K562 (cell line): ENCODE measurements at regions not wholly inside any gene's neighbourhood (a gene's known extent, or its start where the extent isn't known, plus 50 kb on each side); places are given as distances from the start of the nearest gene placed in this dataset.

Source experiments
- ATAC-seq: fragments of 200-7000 bp; cut with Tn5 transposase; 3 replicates; pipeline ENCODE4 v1.9.1; 2020; ENCODE audit warnings: moderate library complexity
- BruUV-seq: library from RNA; stranded (reverse); fragments of 400-500 nt; replicated peaks from 2 replicates; lab custom pipeline; 2021; lab: Mats Ljungman, UMichigan
- CTCF ChIA-PET: fragments of 300-600 bp; formaldehyde crosslinking; extraction: SDS; loops from one replicate; lab custom pipeline; 2021; ENCODE audit warnings: low intra/inter-chr PET ratio; lab: Yijun Ruan, JAX
- POLR2A ChIA-PET: fragments of 300-600, 350-650 bp; sonication (Branson Sonifier 250); formaldehyde crosslinking; extraction: SDS; loops from one replicate; lab custom pipeline; 2021; ENCODE audit warnings: antibody characterized with exemption, inconsistent platforms; lab: Yijun Ruan, JAX
- DNase-seq, 4 experiments: peaks; one replicate each; pipeline versions ENCODE4 v3.0.0 to v3.0.0-alpha.2; 2011 to 2018; ENCODE audit warnings: low spot score in 3 of 4, mixed read lengths in 3 of 4; ENCODE audit errors: extremely low read depth in 1 of 4
- FAIRE-seq: peaks from 2 replicates; lab custom pipeline; 2011; peaks lifted over from hg19 to GRCh38; lab: Jason Lieb, UNC
- H2AFZ ChIP-seq: 2 replicates; pipeline ENCODE4 v1.6.0; 2011; ENCODE audit warnings: low read depth, low read length, control low read depth, inconsistent platforms
- H3K27ac ChIP-seq: fragments of 200-600 bp; 3 replicates; pipeline ENCODE4 v1.8.0; 2011; ENCODE audit warnings: low read depth, mild to moderate bottlenecking, control low read depth, inconsistent platforms, low read length, moderate library complexity, mixed read lengths; ENCODE audit errors: extremely low read depth
- H3K27me3 ChIP-seq, 2 experiments: fragments of 300-600 bp in 1 of 2; 2 replicates in 1 of 2; 3 replicates in 1 of 2; pipeline versions ENCODE4 v1.6.0 to v1.8.0; 2011; ENCODE audit warnings: inconsistent platforms in 2 of 2, low read length in 2 of 2, mild to moderate bottlenecking in 1 of 2, mixed read lengths in 1 of 2, moderate library complexity in 1 of 2; ENCODE audit not compliant: control insufficient read depth in 2 of 2, insufficient read depth in 2 of 2
- H3K36me3 ChIP-seq: fragments of 300-600 bp; 3 replicates; pipeline ENCODE4 v1.8.0; 2011; ENCODE audit warnings: mild to moderate bottlenecking, low read length, inconsistent platforms; ENCODE audit not compliant: control insufficient read depth, insufficient read depth
- H3K4me1 ChIP-seq, 2 experiments: fragments of 200-600 bp in 1 of 2; replicated peaks in 1 of 2; 2 replicates in 1 of 2; 3 replicates in 1 of 2; pipeline versions ENCODE4 v1.5.1 to v1.8.0; 2011; ENCODE audit warnings: inconsistent platforms in 2 of 2, low read length in 2 of 2, mild to moderate bottlenecking in 1 of 2, mixed read lengths in 1 of 2, moderate library complexity in 1 of 2; ENCODE audit not compliant: control insufficient read depth in 2 of 2, insufficient read depth in 2 of 2
- H3K4me2 ChIP-seq: 2 replicates; pipeline ENCODE4 v1.6.1; 2011; ENCODE audit warnings: low read length, control low read depth, inconsistent platforms, mixed read lengths; ENCODE audit not compliant: insufficient read depth
- H3K4me3 ChIP-seq: fragments of 200-600 bp; sonication (generic), shearing (Covaris generic); 2 replicates; pipeline ENCODE4 v1.5.1; 2016; ENCODE audit warnings: control low read depth, inconsistent platforms
- H3K79me2 ChIP-seq: fragments of 200-600 bp; 3 replicates; pipeline ENCODE4 v1.8.0; 2011; ENCODE audit warnings: low read length, inconsistent platforms; ENCODE audit not compliant: control insufficient read depth, insufficient read depth
- H3K9ac ChIP-seq, 2 experiments: 2 replicates each; pipeline versions ENCODE4 v1.6.0 to v1.6.1; 2011; ENCODE audit warnings: low read depth in 2 of 2, low read length in 2 of 2, control low read depth in 1 of 2, inconsistent platforms in 1 of 2, mild to moderate bottlenecking in 1 of 2, mixed read lengths in 1 of 2; ENCODE audit not compliant: insufficient read depth in 1 of 2
- H3K9me1 ChIP-seq: one replicate; pipeline ENCODE4 v1.6.0; 2011; ENCODE audit warnings: inconsistent platforms, mild to moderate bottlenecking, low read length, moderate library complexity; ENCODE audit not compliant: control insufficient read depth, insufficient read depth
- H3K9me3 ChIP-seq: replicated peaks from 2 replicates; pipeline ENCODE4 v1.5.1; 2011; ENCODE audit warnings: low read depth, low read length, inconsistent platforms; ENCODE audit not compliant: control insufficient read depth, insufficient read depth
- H4K20me1 ChIP-seq: replicated peaks from 2 replicates; pipeline ENCODE4 v1.6.1; 2011; ENCODE audit warnings: low read length, inconsistent platforms, mixed read lengths; ENCODE audit not compliant: control insufficient read depth, insufficient read depth
- CBX3 ChIP-seq, 2 experiments: IDR thresholded peaks; 1 replicate in 1 of 2; 2 replicates in 1 of 2; pipeline ENCODE4 v1.6.1; 2012; ENCODE audit warnings: inconsistent platforms in 2 of 2, low read length in 2 of 2, borderline replicate concordance in 1 of 2, control low read depth in 1 of 2
- ZNF408 ChIP-seq: fragments of 250-450 bp; sonication (Bioruptor Pico); IDR thresholded peaks from 2 replicates; pipeline ENCODE4 v1.4.0; 2020; ENCODE audit warnings: low read depth, mild to moderate bottlenecking, moderate library complexity
- ZSCAN29 ChIP-seq: fragments of 450-650 bp; IDR thresholded peaks from 2 replicates; pipeline ENCODE4 v1.6.1; 2017
- WGBS: fragments of 100-300 bp; shearing (Covaris generic); methylation state at CpG from one replicate; pipeline ENCODE4 v1.1.6; 2016; ENCODE audit warnings: low coverage, mixed read lengths; ENCODE audit not compliant: insufficient coverage; ENCODE audit errors: missing lambda C conversion rate; 5-methylcytosine and 5-hydroxymethylcytosine counted together
- in situ Hi-C: fragments of 300-500 bp; cut with MboI; formaldehyde crosslinking; loops from 4 replicates; pipeline ENCODE4 v1.15.0; 2018; ENCODE audit warnings: inconsistent platforms, mixed read lengths
- intact Hi-C: fragments of 100-400 bp; cut with micrococcal nuclease; formaldehyde crosslinking; loops from 2 replicates; pipeline ENCODE4 v1.14.2; 2022

- Histone ChIP-seq H3K9ac (no peak overlapping the region), H2AFZ (no peak overlapping the region), H4K20me1 (no peaks in the 10 kb centered on the region), H3K4me2 (no peak overlapping the region), H3K79me2 (no peaks in the 10 kb centered on the region), H3K9me3 (no peaks in the 10 kb centered on the region), H3K36me3 (no peaks in the 10 kb centered on the region), H3K27me3 (peaks cover 0 to 8% of the 10 kb centered on the region in 2 experiments; a peak in 1 of 5 replicates), H3K4me1 (no peaks in the 10 kb centered on the region), H3K4me3 (no peak overlapping the region), H3K27ac (no peak overlapping the region), H3K9me1 (no peaks in the 10 kb centered on the region)
- ATAC-seq, result no peak
- no peak for TF ChIP-seq CBX3 (IDR thresholded peaks at IDR 0.05; ENCODE audit: borderline replicate concordance in 1 of 2, low read length in 2 of 2)
- no peak for TF ChIP-seq ZNF408 (CRISPR knock-in tag)
- no peak for TF ChIP-seq ZSCAN29
- CTCF ChIA-PET, result no interaction called here
- intact Hi-C loops, result no loop called here
- FAIRE-seq, result no peak
- no TSS peak for BruUV-seq
- POLR2A ChIA-PET, result no interaction called here
- DNase-seq, result no peak
- in situ Hi-C loops, result no loop called here
- 0% methylated on average over 4 of the region's 4 CpGs for WGBS
Measured at GRCh38 chr21:41115851-41116250, 52.1 kb upstream of the BACE2 start.
